RWPE1 (cell line): ENCODE measurements at regions not wholly inside any gene's neighbourhood (a gene's known extent, or its start where the extent isn't known, plus 50 kb on each side); places are given as distances from the start of the nearest gene placed in this dataset.
"Not testable (repeated sequence)": the region's sequence is repeated elsewhere in the genome, so short reads cannot be mapped to it uniquely, and the experiment has no call there.

Experiments used
- CTCF ChIA-PET: fragments of 350-600 bp; sonication (Branson Sonifier 250); formaldehyde crosslinking; extraction: SDS; loops from one replicate; lab custom pipeline; 2021; lab: Yijun Ruan, JAX
- POLR2A ChIA-PET: fragments of 400-600 bp; formaldehyde crosslinking; extraction: SDS; loops from one replicate; lab custom pipeline; 2020; ENCODE audit warnings: antibody characterized with exemption; ENCODE audit not compliant: low non-redundant PET; lab: Yijun Ruan, JAX
- DNase-seq: peaks from one replicate; pipeline ENCODE4 v3.0.0; 2012; ENCODE audit warnings: low spot score
- H3K27ac ChIP-seq: fragments of 450-650 bp; 2 replicates; pipeline ENCODE4 v1.5.1; 2017
- CTCF ChIP-seq: fragments of 450-650 bp; conservative IDR thresholded peaks from 2 replicates; pipeline ENCODE4 v1.5.1; 2017; ENCODE audit warnings: low read depth, mild to moderate bottlenecking

- no peak for TF ChIP-seq CTCF
- POLR2A ChIA-PET: no interaction called here
- no peak for DNase-seq
- CTCF ChIA-PET: no interaction called here
- no peak overlapping the region for H3K27ac ChIP-seq
Measured at GRCh38 chr17:20779521-20779920, 200.0 kb downstream of the CDRT15L2 start.

GRCh38 chr17:20781260-20781659 lies 201.7 kb downstream of the CDRT15L2 start:
- ChIA-PET CTCF (interaction anchor here (0.6 to 1.3 kb wide), 2 partner anchors 21 kb away, joined by 3 to 5 read pairs; no protein-coding TSS in a partner anchor), POLR2A (no interaction called here)
- no peak for TF ChIP-seq CTCF
- no peak overlapping the region for H3K27ac ChIP-seq
- DNase-seq: no peak

GRCh38 chr17:20781869-20782268 lies 202.3 kb downstream of the CDRT15L2 start:
- POLR2A ChIA-PET, H3K27ac ChIP-seq, DNase-seq: not testable (repeated sequence)
- CTCF ChIA-PET: interaction anchor here (1.3 kb wide), 1 partner anchor 20 kb away, joined by 5 read pairs; no protein-coding TSS in a partner anchor

GRCh38 chr17:20783091-20783490 lies 203.6 kb downstream of the CDRT15L2 start:
- CTCF ChIA-PET: no interaction called here
- POLR2A ChIA-PET: no interaction called here
- no peak for TF ChIP-seq CTCF

GRCh38 chr17:20784100-20784665 lies 204.7 kb downstream of the CDRT15L2 start:
- CTCF ChIA-PET: interaction anchor here (0.5 kb wide), 1 partner anchor 168 kb away, joined by 4 read pairs; no protein-coding TSS in a partner anchor
- H3K27ac ChIP-seq: no peak overlapping the region
- no peak for DNase-seq
- TF ChIP-seq CTCF: no peak
- POLR2A ChIA-PET: no interaction called here

More at GRCh38 chr17:20783091-20783490, 203.6 kb downstream of the CDRT15L2 start:
- no peak overlapping the region for H3K27ac ChIP-seq
- DNase-seq: no peak

- DNase-seq: no peak
- ChIA-PET CTCF (interaction anchor here (0.6 kb wide), 1 partner anchor 560 kb away, joined by 4 read pairs; no protein-coding TSS in a partner anchor), POLR2A (no interaction called here)
- no peak for TF ChIP-seq CTCF
- no peak overlapping the region for H3K27ac ChIP-seq
Measured at GRCh38 chr17:20787281-20787680, 207.8 kb downstream of the CDRT15L2 start.

- CTCF ChIA-PET: no interaction called here
- no peak for TF ChIP-seq CTCF
- DNase-seq: no peak
- POLR2A ChIA-PET: no interaction called here
- H3K27ac ChIP-seq: no peak overlapping the region
Measured at GRCh38 chr17:20791626-20792025, 212.1 kb downstream of the CDRT15L2 start.

- H3K27ac ChIP-seq, CTCF ChIA-PET, POLR2A ChIA-PET, DNase-seq: not testable (repeated sequence)
Measured at GRCh38 chr17:20794532-20794931, 215.0 kb downstream of the CDRT15L2 start.
